Left colon (tissue), 2 donors: ENCODE measurements at regions not wholly inside any gene's neighbourhood (a gene's known extent, or its start where the extent isn't known, plus 50 kb on each side); places are given as distances from the start of the nearest gene placed in this dataset.
"Not testable (repeated sequence)": the region's sequence is repeated elsewhere in the genome, so short reads cannot be mapped to it uniquely, and the experiment has no call there.

Source experiments
- ATAC-seq: fragments of 200-7000 bp; cut with Tn5 transposase; one replicate; pipeline ENCODE4 v1.9.1; 2020; ENCODE audit warnings: mild to moderate bottlenecking, moderate library complexity
- DNase-seq, 2 donors: peaks; one replicate each; pipeline ENCODE4 v3.0.0-alpha.2; 2020
- intact Hi-C, 2 donors: fragments of 100-400 bp; cut with DNase I in 1 of 2; cut with micrococcal nuclease in 1 of 2; formaldehyde crosslinking; loops; one replicate each; pipeline versions ENCODE4 v1.11.2 to v1.14.0; 2022; cut with DNase I, micrococcal nuclease
- donor health status: DM: no; HTN: no; CAD: no.
- donor health status: DM: yes; HTN: yes; CAD: no.

DNA sequence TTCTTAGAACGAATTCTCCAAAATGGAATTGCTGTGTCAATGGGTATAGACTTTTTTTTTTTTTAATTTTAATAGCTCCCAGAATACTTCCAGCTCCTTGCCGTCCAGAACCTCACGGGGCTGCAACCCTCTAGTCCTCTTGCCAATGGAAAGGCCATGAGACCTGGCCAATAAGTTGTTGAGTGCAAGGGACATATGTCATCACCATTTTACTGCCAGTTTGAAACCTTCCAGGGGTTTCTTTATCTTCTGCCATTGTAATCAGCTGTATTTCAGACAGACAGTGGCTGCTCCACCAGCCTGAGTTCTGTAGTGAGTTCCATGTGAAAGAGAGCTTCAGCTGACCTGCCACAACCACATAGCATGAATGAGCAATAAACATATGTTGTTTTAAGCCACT, 95.0 kb upstream of the PTPRG start:
- DNase-seq (no peak), ATAC-seq (no peak)
- intact Hi-C loops: no loop called here

GRCh38 chr3:61483997-61484396, 77.4 kb upstream of the PTPRG start:
- DNase-seq: no peak
- ATAC-seq: no peak
- intact Hi-C loops: no loop called here

- no peak for ATAC-seq
- intact Hi-C loops: no loop called here
- no peak for DNase-seq
These were observed 68.0 kb upstream of the PTPRG start for GRCh38 chr3:61493339-61493738.

DNA sequence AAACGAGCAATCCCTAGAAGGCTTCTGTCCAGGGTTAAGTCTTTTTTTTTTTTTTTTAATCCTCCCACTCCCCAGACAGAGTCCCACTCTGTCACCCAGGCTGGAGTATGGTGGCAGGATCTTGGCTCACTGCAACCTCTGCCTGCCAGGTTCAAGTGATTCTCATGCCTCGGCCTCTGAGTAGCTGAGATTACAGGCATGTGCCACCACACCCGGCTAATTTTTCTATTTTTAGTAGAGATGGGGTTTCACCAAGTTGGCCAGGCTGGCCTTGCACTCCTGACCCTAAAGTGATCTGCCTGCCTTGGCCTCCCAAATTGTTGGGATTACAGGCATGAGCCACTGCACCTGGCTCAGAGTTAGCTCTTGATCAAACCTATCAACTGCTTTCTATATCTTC, 67.1 kb upstream of the PTPRG start:
- intact Hi-C loops, ATAC-seq, DNase-seq: not testable (repeated sequence)

DNA sequence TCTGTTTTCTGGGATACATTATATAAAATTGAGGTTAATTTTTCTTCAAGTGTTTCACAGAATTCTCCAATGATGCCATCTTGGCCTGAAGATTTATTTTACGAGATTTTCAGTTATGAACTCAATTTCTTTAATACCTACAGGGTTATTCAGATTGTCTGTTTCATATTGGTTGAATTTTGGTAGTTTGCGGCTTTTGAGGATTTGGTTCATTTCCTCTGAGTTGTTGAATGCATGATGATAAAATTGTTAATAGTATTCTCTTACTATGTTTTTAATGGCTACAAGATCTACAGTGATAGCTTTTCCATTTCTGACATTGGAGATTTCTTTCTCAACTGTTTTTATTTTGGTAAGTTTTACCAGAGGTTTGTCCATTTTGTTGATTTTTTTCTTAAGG, 63.9 kb upstream of the PTPRG start:
- no peak for ATAC-seq
- no peak for DNase-seq

GRCh38 chr3:61505197-61505596, 56.2 kb upstream of the PTPRG start:
- ATAC-seq (no peak), DNase-seq (no peak)
- intact Hi-C loops: no loop called here

More for the DNA sequence above, 63.9 kb upstream of the PTPRG start:
- intact Hi-C loops: no loop called here

DNA sequence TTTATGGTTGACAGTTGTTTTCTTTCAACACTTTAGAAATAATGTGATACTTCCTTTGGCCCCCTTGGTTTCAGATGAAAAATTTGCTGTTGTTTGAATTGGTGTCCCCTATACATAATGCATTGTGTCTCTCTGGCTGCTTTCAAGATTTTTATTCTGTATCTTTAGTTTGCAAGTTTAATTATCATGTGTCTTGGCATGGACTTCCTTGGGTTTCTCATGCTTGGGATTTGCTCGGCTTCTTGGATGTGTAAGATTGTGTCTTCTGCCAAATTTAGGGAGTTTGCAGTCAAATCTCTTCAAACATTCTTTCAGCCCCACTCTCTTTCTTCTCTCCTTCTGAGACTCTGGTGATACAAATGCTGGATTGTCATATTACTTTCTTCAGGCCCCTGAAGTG, 53.4 kb upstream of the PTPRG start:
- intact Hi-C loops: no loop called here
- DNase-seq (no peak), ATAC-seq (no peak)
